GM19240 (cell line): ENCODE measurements at regions not wholly inside any gene's neighbourhood (a gene's known extent, or its start where the extent isn't known, plus 50 kb on each side); places are given as distances from the start of the nearest gene placed in this dataset.
"Not testable (repeated sequence)": the region's sequence is repeated elsewhere in the genome, so short reads cannot be mapped to it uniquely, and the experiment has no call there.

Experiments used
- DNase-seq: peaks from one replicate; pipeline ENCODE4 v3.0.0; 2011; ENCODE audit warnings: low spot score; ENCODE audit not compliant: insufficient read length

DNA sequence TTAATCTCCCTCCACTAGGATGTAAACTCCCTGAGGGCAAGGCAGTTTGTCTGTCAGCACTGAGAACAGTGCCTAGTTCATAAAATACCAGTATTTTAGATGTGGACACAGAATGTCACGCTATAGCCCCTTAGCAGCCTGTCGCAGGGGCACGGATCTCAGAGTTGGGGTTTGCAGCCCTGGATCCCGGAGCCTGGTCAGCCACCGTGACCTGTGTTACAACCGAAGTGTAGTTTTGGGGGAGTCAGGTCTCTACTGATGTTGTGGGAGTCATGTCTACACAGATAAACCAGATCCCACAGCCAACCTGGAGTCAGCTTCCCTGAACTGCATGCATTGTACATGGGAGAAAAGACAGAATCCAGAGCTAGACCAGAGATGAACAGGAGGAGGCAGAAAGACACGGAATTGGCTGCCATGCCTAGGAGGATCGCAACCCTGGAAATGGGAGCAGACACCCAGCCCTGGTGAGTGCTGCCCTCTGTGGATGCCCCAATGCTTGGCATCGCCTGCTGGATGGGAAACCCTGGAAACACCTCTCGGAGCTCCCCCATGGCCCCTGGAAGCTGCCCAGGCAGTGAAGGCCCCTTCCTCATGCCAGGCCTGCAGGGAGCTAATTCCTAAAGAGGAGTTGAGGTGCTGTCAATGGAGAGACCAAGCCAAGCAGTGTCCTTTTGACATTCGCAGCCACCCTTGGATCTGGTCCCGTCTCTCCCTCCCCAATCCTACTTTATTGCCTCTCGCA, 851.3 kb downstream of the TBC1D22A start:
- no peak for DNase-seq

DNA sequence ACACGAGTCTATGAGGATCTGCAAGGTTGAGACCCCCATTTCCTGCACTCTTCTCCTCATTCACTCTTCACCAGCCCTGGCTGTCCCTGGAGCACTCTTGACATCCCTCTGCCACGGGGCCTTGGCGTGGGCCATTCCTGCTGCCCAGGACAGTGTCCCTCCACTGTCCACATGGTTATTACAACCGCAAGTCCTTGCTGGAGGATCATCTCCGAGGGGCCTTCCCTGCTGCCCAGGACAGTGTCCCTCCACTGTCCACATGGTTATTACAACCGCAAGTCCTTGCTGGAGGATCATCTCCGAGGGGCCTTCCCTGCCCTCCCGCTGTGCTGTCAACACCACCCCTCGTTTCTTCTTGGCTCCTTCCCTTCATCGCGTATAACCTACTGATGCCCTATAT, 850.7 kb downstream of the TBC1D22A start:
- DNase-seq = not testable (repeated sequence)

DNA sequence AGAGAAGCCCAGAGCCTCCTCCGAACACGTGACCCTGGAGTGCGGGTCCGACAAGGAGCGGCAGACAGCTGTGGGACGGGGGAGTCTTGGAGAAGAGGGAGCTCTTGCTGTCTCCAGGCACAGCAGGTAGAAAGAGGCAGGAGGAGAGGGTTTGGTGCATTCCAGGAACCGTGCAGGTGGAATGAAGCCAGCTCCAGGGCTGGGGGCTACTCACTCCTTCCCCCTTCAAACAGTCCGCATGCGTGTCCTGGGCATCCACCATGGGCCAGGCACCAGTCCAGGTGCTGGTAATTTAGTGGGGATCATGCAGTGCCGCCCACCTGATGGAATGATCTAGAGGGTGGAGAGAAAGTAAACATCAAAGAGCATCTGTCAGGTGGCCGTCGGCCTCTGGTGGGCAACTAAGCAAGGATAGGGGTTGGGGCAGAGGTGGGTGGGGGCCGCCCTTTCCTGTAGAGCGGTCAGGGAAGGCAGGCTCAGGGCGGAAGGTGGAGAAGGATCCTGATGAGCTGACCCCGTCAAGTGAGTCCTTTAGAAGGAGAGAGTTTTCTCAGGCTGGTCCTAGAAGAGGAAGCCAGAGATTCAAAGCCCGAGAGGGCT, 850.0 kb downstream of the TBC1D22A start:
- no peak for DNase-seq

DNA sequence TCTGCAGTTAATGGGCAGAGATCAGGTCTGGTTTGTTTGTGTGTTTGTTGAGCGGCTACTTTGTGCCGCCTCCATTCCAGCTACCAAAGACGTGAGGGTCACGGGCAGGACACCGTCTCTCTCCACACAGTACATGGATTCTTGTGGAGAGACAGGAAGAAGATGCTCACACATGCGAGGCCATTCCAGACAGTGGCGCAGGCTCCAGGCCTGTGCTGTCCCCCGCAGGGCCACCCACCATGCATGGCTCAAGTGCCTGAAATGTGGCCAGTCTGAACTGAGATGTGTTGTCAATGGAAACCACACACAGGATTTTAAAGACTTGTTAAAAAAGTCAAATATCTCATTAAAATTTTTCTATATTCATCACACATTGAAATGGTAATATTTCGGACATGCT, 848.3 kb downstream of the TBC1D22A start:
- DNase-seq = no peak

DNA sequence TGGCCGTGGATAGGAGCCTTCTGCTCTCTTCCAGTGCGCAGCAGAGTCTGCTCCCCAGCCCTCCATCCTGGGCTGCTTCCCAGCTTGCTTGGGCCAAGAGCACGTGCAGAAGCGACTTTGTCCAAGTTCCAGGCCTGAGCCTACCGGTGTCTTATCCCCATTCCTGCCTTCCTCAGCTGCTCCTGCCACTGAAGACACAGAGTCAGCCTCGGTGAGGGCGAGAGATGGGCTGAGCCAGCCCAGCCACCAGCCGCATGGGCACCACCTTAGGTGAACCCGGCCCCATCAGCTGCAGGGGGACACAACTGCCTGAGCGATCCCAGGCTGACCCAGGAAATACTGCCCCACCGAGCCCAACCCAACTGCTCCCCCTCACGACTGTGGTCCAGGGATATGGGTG, 847.8 kb downstream of the TBC1D22A start:
- no peak for DNase-seq

DNA sequence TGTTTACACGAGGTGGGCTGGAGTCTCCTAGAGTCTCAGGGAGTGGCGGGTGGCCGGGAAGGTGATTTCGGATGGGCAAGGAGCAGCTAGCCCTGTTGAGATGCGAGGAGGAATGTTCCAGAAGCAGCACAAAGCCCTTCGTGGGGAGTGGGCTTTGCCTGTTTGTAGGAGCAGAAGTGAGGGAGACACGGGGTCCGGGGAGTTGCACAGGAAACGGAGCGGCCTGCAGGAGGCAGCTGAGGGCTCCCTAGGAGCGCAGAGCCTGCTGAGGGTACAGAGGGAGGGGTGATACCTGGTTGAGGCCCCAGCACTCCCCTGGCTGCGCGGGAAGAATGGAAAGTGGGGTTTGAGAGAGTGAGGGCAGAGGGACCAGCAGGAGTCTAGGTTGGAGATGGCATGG, 847.2 kb downstream of the TBC1D22A start:
- DNase-seq = no peak

DNA sequence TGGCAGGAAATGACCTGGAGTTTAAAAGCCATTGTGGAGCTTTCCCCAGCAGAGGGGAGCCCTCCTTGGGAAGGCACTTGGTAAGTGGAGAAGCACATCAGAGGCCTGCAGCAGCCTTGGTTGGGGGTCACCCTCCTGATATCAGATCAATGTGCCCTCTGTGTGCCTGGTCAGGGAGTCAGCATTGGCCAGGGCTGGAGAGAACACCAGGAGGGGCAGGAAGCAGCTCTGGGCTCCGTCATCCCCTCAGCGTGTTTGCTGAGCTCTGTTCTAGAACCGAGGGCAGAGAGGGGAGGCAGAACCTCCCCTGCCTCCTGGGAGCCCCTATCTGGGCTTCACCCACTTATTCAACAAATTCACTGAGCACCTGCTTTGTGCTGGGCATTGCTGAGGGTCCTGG, 846.0 kb downstream of the TBC1D22A start:
- no peak for DNase-seq

DNA sequence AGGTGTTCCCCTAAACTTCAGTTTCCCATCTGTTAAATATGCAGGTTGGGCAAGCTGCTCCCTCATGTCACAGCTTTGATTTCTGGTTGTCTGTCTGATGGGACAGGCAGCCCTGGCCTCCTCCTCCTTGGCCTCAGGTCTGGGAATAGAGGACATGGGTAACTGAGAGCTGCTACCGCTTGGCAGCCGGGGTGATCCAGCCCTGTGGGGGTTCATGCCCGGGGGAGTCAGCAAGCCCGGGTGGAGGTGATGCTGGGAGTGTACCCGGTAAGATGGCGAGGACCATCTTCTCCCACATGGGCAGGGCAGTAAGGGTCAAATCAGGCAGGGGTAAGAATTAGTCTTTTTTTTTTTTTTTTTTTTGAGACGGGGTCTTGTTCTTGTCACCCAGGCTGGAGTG, 845.0 kb downstream of the TBC1D22A start:
- DNase-seq = no peak

DNA sequence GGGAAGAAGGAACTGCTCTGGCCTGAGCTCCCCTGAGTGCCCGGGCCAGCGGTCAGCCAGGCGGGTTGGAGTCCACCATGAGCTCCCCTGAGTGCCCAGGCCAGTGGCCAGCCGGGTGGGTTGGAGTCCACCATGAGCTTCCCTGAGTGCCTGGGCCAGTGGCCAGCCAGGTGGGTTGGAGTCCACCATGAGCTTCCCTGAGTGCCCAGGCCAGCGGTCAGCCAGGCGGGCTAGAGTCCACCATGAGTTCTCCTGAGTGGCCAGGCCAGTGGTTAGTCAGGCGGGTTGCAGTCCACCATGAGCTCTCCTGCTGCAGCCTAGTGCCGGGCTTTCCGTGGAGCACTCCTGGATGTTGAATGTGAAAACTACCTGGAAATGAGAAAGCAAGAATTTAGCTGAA, 844.0 kb downstream of the TBC1D22A start:
- no peak for DNase-seq

DNA sequence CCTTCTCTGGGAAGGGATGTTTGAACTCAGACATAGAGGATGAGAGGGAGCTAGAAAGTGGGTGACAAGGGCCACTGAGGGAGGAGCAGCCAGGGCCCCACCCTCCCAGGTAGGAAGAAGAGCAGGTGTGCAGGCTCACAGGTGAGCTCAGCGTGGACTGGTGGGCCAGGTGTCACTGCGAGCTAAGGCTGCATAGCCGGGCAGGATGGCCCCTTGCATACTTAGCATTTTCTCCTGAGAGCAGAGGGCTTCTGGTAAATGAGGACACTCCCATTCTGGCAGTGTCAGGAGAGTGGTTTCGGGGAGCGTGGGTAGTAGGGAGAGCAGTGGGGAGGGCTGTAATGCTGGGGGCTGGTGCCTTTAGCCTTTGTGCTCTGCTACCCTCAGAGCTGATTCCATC, 843.4 kb downstream of the TBC1D22A start:
- DNase-seq = no peak

DNA sequence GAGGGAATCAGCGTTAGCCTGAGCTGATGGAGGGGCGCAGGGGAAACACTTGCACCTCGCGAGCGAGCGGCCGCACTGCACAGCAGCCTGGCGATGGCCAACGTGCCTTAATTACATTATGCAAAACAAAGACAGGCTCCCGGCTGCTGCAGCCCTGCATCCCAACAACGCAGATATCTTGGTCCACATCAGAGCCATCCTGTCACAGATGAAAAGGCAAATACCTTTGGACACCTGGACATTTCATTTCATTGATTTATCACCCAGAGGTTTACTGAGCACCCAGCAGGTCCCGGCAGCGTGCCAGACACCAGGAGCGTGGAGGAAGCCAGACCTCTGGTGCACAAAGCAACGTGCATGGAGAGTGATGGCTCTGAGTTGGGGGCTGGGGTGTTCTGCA, 843.0 kb downstream of the TBC1D22A start:
- DNase-seq = no peak

DNA sequence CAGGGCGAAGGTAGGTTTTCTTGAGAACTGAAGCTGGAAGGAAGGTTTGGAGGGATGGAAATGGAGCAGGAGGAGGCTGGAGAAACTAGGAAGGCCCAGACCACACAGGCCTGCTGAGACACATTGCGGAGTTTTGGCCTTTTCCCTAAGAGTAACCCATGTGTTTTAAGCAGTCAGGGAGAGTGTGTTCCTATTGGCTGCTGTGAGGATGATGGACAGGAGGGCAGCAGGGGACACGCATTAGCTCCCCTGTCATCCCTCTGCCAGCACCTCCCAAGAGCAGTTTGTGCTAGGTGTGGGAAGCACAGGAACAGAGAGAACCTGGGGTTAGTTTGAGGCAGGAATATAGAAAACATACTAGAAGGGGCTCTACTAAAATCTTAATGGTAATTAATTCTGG, 842.1 kb downstream of the TBC1D22A start:
- no peak for DNase-seq

DNA sequence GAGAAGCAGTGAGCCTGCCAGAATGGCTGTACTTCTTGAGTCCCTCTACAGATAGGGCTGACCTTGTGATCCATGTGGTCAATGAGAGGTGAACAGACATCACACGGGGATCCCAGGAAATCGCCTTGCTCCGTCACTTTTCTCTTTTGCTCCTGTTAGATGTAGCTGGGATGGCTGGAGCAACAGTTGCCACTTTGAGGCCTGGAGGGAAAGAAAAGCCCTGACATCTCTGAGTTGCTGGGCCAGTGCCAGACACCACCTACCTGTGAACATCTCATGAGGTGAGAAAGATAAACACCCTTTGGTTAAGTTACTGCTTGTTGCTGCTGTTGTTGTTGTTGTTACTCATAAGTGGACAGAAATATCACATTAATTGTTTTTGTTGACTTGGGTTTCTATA, 840.3 kb downstream of the TBC1D22A start:
- DNase-seq = no peak

DNA sequence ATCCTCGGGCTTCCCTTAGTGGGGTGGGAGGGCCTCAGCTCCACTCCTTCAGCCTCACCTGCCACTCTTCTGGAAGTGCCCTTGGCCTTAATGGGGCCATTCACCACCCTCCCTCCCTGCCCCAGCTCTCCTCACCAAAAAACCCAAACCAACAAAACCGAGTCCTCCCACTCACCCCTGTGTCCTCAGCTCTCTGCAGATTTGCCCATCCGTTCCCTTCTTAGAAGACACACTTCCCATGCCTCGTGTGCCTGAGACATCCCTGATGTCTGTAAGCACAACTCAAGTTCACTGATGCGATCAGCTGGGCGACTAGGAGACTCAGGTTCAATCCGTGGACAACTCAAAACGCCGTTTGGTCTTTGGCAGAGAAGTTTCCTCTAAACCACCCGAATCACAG, 839.2 kb downstream of the TBC1D22A start:
- no peak for DNase-seq

DNA sequence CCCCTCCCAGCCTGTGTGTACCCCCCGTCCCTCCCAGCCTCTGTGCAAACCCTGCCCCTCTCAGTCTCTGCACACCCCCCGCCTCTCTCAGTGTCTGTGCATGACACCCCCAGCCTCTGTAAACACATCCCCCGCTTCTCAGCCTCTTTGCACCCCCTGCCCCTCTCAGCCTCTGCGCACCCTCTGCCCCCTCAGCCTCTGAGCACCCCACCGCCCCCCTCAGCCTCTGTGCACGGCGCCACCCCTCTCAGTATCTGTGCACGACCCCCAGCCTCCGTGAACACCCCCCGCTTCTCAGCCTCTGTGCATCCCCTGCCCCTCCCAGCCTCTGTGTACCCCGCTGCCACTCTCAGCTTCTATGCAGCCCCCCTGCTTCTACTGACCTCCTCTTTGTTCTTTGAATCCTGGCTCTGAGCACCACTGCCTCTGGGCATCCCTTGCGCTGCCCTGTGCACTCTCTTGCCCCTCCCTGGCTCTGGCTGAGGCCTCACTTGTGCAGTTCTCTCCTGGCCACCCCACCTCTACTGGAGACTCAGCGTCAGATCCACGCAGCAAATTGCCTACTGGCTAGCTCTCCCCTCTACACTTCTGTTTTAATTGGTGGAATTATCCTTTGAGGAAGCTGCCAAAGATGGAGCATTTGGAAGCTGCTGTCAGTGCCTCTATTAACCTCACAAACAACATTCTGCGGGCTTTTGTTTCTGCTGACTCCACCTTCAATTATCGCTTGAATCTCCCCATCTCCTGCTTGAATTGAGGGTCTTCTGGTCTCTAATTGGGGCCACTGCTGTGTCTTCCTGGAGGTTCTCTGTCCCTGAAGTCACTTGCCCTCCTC, 838.6 kb downstream of the TBC1D22A start:
- DNase-seq = no peak

DNA sequence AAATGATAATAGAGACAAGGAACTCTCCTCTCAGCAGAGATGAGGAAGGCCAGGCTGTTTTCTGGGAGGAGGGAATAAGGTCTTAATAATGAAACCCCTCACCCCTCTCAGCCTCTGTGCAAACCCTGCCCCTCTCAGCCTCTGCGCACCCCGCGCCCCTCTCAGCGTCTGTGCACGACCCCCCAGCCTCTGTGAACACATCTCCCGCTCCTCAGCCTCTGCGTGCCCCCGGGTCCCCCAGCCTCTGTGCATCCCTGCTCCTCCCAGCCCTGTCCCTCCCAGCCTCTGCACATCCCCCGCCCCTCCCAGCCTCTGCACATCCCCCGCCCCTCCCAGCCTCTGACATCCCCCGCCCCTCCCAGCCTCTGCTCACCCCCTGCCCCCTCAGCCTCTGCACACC, 837.8 kb downstream of the TBC1D22A start:
- DNase-seq = no peak

DNA sequence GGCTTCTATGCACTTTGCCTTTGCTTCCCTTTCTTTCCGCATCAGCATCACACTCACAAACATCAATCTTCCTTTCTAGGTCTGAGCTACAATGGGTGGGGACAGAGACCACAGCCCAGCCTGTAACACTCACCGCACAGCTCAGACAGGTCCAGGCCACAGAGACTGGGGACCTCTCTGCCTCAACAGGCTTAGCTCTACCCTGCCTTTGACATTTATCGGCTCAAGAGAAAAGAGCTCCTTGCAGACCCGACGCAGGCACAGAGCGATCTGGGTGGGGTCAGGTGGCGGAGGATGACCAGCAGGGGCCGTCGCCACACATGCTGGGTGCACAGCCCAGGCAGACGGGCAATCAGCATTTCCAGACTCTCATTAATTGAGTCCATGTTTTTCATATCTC, 837.3 kb downstream of the TBC1D22A start:
- no peak for DNase-seq

DNA sequence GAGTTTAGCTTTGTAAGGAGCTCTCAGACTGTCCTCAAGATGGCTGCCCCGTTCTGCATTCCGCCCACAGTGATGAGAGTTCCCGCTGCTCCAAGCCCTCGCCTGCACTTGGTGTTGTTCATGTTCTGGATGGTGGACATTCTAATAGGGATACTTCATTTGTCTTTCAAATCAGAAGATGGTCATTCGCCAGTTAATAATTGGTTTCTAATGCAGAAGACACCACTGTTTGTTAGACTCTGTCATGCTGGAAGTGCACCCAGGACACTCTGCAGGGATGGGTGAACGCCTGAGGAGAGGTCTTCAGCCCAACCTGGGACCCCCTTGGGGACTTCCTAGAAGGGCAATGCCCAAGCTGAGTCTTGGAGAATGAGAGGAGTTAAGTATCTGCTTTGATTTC, 836.4 kb downstream of the TBC1D22A start:
- no peak for DNase-seq

DNA sequence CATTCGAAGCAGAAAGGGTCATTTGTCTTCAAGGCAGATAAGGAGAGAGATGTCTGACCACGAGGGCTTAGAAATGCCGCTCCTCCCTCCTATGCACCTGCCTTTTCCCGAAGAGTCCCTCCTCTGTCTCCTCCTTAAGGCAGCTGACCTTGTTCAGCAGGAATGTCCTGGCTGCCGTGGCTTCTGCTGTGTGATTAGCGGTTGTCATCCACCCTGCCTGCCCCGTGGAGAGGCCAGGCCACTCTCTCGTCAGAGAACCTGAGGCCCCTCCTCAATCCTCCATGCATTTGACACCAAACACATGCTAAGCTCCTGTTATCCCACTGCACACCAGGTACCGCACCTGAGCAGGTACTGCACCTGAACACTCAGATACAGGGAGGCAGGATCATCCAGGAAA, 834.6 kb downstream of the TBC1D22A start:
- DNase-seq = no peak

DNA sequence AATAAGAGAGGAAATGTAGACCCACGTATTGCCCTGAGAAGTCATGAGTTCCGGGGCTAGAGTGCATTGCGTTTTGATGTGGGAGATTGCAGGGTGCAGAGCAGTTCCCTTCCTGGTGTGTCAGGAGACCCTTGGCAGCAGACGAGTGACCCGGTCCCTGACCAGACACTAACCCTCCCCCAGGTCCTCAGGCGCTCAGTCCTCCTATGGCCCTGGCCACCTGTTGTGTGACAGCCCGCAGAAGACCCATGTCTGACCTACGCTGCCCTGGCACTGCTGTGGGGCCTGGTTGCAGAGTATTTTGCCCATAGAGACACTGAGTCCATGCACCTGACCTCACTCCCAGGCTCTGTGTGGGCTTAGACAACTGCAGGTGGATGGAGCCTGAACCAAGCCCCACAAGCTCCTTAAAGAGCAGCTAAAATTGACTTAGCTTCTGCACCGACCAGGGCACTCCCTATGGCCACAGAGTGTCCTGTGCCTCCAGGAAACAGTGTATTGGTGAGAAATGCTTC, 833.8 kb downstream of the TBC1D22A start:
- DNase-seq = no peak

DNA sequence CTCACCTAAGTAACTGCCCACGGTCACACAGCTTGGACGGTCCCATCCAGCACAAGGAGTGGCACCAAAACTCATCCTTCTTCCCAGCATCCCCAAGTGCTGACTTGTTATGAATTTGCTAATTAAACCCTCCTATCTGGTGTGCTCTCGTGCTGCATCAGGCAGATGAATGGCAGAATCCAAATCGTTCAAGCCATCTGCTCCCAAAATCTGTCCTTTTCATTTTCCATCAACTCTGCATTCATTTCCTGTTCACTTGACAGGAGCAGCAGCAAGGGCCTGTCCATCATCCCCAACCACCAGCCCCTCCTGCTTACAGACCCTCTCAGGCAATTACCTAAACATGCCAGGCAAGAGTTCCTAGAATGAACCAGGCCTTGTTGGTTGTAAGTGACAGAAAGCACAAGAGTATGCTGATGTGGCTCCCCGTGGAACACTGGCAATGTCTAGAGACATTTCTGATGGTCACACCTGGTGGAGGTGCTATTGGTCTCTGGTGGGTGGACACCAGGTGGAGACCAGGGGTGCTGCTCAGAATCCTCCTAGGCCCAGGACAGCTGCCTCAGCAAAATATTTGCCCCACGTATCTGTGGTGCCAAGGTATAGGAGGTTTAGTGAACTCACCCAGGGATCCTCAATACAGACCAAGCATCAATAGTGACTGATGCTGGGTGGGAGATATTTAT, 832.5 kb downstream of the TBC1D22A start:
- DNase-seq = no peak

DNA sequence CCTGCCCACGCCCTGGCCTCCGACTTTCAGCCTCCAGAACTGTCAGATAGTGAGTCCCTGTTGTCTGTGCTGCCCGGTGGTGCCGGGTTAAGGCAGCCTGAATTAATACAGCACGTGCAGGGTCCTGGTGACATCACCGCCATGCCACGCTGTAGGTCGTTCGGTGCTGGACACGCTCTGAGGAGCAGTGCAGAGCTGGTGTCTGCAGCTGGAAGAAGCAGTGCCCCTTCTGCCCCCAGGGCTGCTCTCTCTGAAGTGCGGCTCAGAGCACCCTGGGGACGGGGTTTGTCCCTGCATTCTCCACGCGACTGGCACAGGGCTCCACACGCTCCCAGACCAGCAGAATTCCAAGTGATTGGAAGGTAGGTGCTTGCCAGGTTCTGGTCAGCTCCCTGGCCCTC, 831.5 kb downstream of the TBC1D22A start:
- DNase-seq = no peak
